A673 (cell line): ENCODE measurements at regions not wholly inside any gene's neighbourhood (a gene's known extent, or its start where the extent isn't known, plus 50 kb on each side); places are given as distances from the start of the nearest gene placed in this dataset.

Experiments
- BruUV-seq: library from RNA; stranded (reverse); fragments of 400-500 nt; replicated peaks from 2 replicates; lab custom pipeline; 2021; lab: Mats Ljungman, UMichigan
- CTCF ChIA-PET: fragments of 300-600 bp; sonication (Branson Sonifier 250); formaldehyde crosslinking; loops from one replicate; lab custom pipeline; 2022; ENCODE audit warnings: antibody characterized with exemption; lab: Charles Lee
- POLR2A ChIA-PET: fragments of 300-600 bp; sonication (Branson Sonifier 250); formaldehyde crosslinking; loops from one replicate; lab custom pipeline; 2022; ENCODE audit warnings: antibody characterized with exemption; ENCODE audit not compliant: low non-redundant PET; lab: Charles Lee
- DNase-seq: peaks from one replicate; pipeline ENCODE4 v3.0.0-alpha.2; 2015; ENCODE audit warnings: low spot score
- H3K27ac ChIP-seq: fragments of 200-600 bp; sonication (generic); 2 replicates; pipeline ENCODE4 v1.5.1; 2016; ENCODE audit warnings: mixed run types, low read depth, mild to moderate bottlenecking, mixed read lengths, antibody characterized with exemption, low read length; ENCODE audit not compliant: poor library complexity, severe bottlenecking
- H3K27me3 ChIP-seq: fragments of 200-600 bp; sonication (generic); replicated peaks from 2 replicates; pipeline ENCODE4 v1.6.1; 2017; ENCODE audit warnings: mixed run types, low read depth, mild to moderate bottlenecking, mixed read lengths, antibody characterized with exemption, low read length; ENCODE audit not compliant: insufficient read depth, poor library complexity
- H3K36me3 ChIP-seq: fragments of 200-600 bp; sonication (generic); 2 replicates; pipeline ENCODE4 v1.6.1; 2016; ENCODE audit warnings: mixed run types, mild to moderate bottlenecking, mixed read lengths, antibody characterized with exemption, low read length; ENCODE audit not compliant: insufficient read depth, poor library complexity, severe bottlenecking
- H3K4me1 ChIP-seq: fragments of 200-600 bp; sonication (generic); 2 replicates; pipeline ENCODE4 v1.6.1; 2017; ENCODE audit warnings: mixed run types, mild to moderate bottlenecking, mixed read lengths, antibody characterized with exemption, low read length; ENCODE audit not compliant: insufficient read depth, poor library complexity, severe bottlenecking
- H3K4me3 ChIP-seq: fragments of 200-600 bp; sonication (generic); 2 replicates; pipeline ENCODE4 v1.5.1; 2016; ENCODE audit warnings: low read depth, mixed run types, mild to moderate bottlenecking, mixed read lengths, low read length; ENCODE audit not compliant: poor library complexity, severe bottlenecking
- H3K9me3 ChIP-seq: fragments of 200-600 bp; sonication (generic); 2 replicates; pipeline ENCODE4 v1.6.1; 2016; ENCODE audit warnings: mixed run types, low read depth, mild to moderate bottlenecking, mixed read lengths, antibody characterized with exemption, low read length; ENCODE audit not compliant: poor library complexity, severe bottlenecking
- CTCF ChIP-seq: fragments of 300-800, 200-600 bp; sonication (generic); conservative IDR thresholded peaks from 2 replicates; pipeline ENCODE4 v1.5.1; 2017; ENCODE audit warnings: low read depth, mild to moderate bottlenecking, antibody characterized with exemption, low read length, moderate library complexity, mixed read lengths
- EZH2 ChIP-seq: fragments of 200-600 bp; sonication (generic); IDR thresholded peaks from 2 replicates; pipeline ENCODE4 v1.6.1; 2017; ENCODE audit warnings: borderline replicate concordance, low read depth, mild to moderate bottlenecking, mixed read lengths, antibody characterized with exemption, low read length; ENCODE audit not compliant: poor library complexity, severe bottlenecking
- intact Hi-C: fragments of 100-400 bp; cut with micrococcal nuclease; formaldehyde crosslinking; loops from one replicate; pipeline ENCODE4 v1.10.0; 2022; ENCODE audit not compliant: unreplicated experiment

- peaks cover 5% of the 10 kb centered on the region for H3K36me3 ChIP-seq
- peaks cover 31% of the 10 kb centered on the region for H3K9me3 ChIP-seq
- no peaks in the 10 kb centered on the region for H3K27me3 ChIP-seq
- H3K27ac ChIP-seq, result no peak overlapping the region
- TF ChIP-seq EZH2 (no peak), CTCF (no peak)
- H3K4me1 ChIP-seq, result peaks cover 10% of the 10 kb centered on the region
- intact Hi-C loops, result no loop called here
- ChIA-PET POLR2A (no interaction called here), CTCF (no interaction called here)
- no peak for DNase-seq
- H3K4me3 ChIP-seq, result no peak overlapping the region
- no TSS peak for BruUV-seq
Measured at GRCh38 chr4:29276150-29276549, 1444.0 kb upstream of the PCDH7 start.

GRCh38 chr4:29277381-29277780 lies 1442.8 kb upstream of the PCDH7 start:
- ChIA-PET CTCF (no interaction called here), POLR2A (no interaction called here)
- no peak for TF ChIP-seq EZH2
- no peak for TF ChIP-seq CTCF
- Histone ChIP-seq H3K27me3 (no peaks in the 10 kb centered on the region), H3K9me3 (peaks cover 27% of the 10 kb centered on the region), H3K4me3 (no peak overlapping the region), H3K4me1 (peaks cover 10% of the 10 kb centered on the region), H3K27ac (peak overlapping the region; percentile 71), H3K36me3 (peaks cover 5% of the 10 kb centered on the region)
- no TSS peak for BruUV-seq
- DNase-seq, result peak; percentile 83
- intact Hi-C loops, result no loop called here

- H3K27me3 ChIP-seq, result no peaks in the 10 kb centered on the region
- intact Hi-C loops, result no loop called here
- peaks cover 27% of the 10 kb centered on the region for H3K9me3 ChIP-seq
- BruUV-seq, result no TSS peak
- TF ChIP-seq EZH2 (no peak), CTCF (no peak)
- peaks cover 10% of the 10 kb centered on the region for H3K4me1 ChIP-seq
- no peak overlapping the region for H3K4me3 ChIP-seq
- peaks cover 5% of the 10 kb centered on the region for H3K36me3 ChIP-seq
- ChIA-PET POLR2A (interaction anchor here (0.6 kb wide), 1 partner anchor 32 kb away, joined by 4 read pairs; no protein-coding TSS in a partner anchor), CTCF (no interaction called here)
- H3K27ac ChIP-seq, result peak overlapping the region; percentile 71
- DNase-seq, result peak; percentile 84
Measured at GRCh38 chr4:29278585-29278984, 1441.6 kb upstream of the PCDH7 start.
